ENCODE measurements at regions not wholly inside any gene's neighbourhood (a gene's known extent, or its start where the extent isn't known, plus 50 kb on each side); places are given as distances from the start of the nearest gene placed in this dataset.
A peak's percentile ranks its signal among the peaks of the same experiment; 100 is the strongest.

DNA sequence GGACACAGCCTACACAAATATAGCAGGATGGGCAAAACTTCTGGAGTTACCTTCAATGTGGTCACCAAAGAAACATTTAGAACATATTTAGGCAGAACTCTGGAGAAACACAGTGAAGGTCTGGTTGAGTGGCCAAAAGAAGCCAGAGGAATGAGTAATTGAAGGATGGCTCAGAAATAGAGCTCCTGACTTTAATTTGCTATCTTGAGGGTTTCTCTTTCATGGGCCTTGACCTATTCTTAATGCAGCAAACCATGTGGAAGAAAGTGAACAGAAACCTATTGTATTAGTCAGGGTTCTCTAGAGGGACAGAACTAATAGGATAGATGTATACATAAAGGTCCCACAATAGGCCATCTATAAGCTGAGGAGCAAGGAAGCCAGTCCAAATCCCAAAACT, 650.5 kb downstream of the ACTL7B start:
- intact Hi-C loops (cut with DNase I; ENCODE audit: low total_unique reads), result no loop called here
- in situ Hi-C loops (cut with MboI; ENCODE audit: low pct_ligation_motif_present in 1 of 4, low pct_unique_long_range_greater_than_20kb in 1 of 4, low sequenced_read_pairs in 3 of 4), result no loop called here
- no peak for DNase-seq
- Histone ChIP-seq H3K27me3 (no peaks in the 10 kb centered on the region), H3K9me3 (peaks cover 0 to 10% of the 10 kb centered on the region in 2 donors), H3K36me3 (no peaks in the 10 kb centered on the region), H3K27ac (no peak overlapping the region), H3K4me1 (peaks cover 4 to 27% (median 18%) of the 10 kb centered on the region in 4 donors), H3K4me3 (no peak overlapping the region)
- TF ChIP-seq EP300 (IDR thresholded peaks at IDR 0.05; ENCODE audit: low read depth) (no peak), POLR2A (IDR thresholded peaks at IDR 0.05) (no peak), POLR2AphosphoS5 (IDR thresholded peaks at IDR 0.05) (no peak)
- TF ChIP-seq, protein P1, sequence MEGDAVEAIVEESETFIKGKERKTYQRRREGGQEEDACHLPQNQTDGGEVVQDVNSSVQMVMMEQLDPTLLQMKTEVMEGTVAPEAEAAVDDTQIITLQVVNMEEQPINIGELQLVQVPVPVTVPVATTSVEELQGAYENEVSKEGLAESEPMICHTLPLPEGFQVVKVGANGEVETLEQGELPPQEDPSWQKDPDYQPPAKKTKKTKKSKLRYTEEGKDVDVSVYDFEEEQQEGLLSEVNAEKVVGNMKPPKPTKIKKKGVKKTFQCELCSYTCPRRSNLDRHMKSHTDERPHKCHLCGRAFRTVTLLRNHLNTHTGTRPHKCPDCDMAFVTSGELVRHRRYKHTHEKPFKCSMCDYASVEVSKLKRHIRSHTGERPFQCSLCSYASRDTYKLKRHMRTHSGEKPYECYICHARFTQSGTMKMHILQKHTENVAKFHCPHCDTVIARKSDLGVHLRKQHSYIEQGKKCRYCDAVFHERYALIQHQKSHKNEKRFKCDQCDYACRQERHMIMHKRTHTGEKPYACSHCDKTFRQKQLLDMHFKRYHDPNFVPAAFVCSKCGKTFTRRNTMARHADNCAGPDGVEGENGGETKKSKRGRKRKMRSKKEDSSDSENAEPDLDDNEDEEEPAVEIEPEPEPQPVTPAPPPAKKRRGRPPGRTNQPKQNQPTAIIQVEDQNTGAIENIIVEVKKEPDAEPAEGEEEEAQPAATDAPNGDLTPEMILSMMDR (IDR thresholded peaks at IDR 0.05), result no peak

DNA sequence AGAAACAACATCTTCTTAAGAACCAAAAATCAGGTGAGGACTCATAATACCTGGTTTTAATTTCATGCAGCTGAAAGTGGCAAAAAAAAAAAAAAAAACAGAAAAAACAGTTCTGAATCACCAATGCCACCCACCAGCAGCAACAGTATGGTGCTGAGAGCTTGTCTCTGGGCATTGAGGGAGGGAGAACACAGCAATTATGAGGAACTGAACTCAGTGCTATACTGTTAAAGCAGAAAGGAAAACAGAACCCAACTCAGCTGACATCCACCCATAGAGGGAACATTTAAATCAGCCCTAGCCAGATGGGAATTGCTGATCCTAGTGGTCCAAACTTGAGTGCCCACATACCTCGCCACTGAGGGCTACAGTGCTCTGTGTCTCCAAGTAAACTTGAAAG, 657.9 kb downstream of the ACTL7B start:
- peaks cover 0 to 9% of the 10 kb centered on the region in 2 donors for H3K9me3 ChIP-seq
- DNase-seq, result no peak
- no peaks in the 10 kb centered on the region for H3K27me3 ChIP-seq
- peaks cover 0 to 34% (median 6%) of the 10 kb centered on the region in 4 donors for H3K4me1 ChIP-seq
- no peak overlapping the region for H3K4me3 ChIP-seq
- intact Hi-C loops (cut with DNase I; ENCODE audit: low total_unique reads) (no loop called here), in situ Hi-C loops (cut with MboI; ENCODE audit: low pct_ligation_motif_present in 1 of 4, low pct_unique_long_range_greater_than_20kb in 1 of 4, low sequenced_read_pairs in 3 of 4) (no loop called here)
- no peak overlapping the region for H3K27ac ChIP-seq
- WGBS, 2 donors (ENCODE audit: low coverage in 1 of 2), result 100% methylated on average over 1 of the region's 1 CpG; no CpG with 5 or more reads in 1 of the 2 donors
- TF ChIP-seq EP300 (IDR thresholded peaks at IDR 0.05; ENCODE audit: low read depth) (no peak), POLR2AphosphoS5 (IDR thresholded peaks at IDR 0.05) (no peak), POLR2A (IDR thresholded peaks at IDR 0.05) (no peak)
- TF ChIP-seq, protein P1 (IDR thresholded peaks at IDR 0.05), result no peak
- H3K36me3 ChIP-seq, result no peaks in the 10 kb centered on the region

DNA sequence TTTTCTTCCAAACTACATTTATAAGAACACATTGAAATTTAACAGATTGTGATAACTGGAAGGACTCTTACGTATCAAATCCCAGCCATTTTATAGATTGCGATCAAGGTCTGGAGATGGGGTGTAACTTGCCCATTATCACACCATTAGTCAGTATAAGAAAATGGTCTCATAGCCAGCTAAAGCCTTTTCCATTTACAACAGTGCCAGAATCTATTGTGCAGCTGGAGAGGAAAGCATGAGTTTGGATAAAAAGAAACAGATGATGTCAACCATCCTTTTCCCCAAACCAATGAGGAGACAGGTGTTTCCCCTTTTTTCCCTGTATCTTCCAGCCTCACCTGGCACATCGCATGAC, 658.8 kb downstream of the ACTL7B start:
- Histone ChIP-seq H3K9me3 (peaks cover 0 to 9% of the 10 kb centered on the region in 2 donors), H3K27me3 (no peaks in the 10 kb centered on the region), H3K36me3 (no peaks in the 10 kb centered on the region), H3K27ac (no peak overlapping the region), H3K4me1 (peaks cover 0 to 34% (median 6%) of the 10 kb centered on the region in 4 donors), H3K4me3 (no peak overlapping the region)
- TF ChIP-seq, protein P1 (IDR thresholded peaks at IDR 0.05), result no peak
- TF ChIP-seq EP300 (IDR thresholded peaks at IDR 0.05; ENCODE audit: low read depth) (no peak), POLR2A (IDR thresholded peaks at IDR 0.05) (no peak), POLR2AphosphoS5 (IDR thresholded peaks at IDR 0.05) (no peak)
- DNase-seq, result no peak
- intact Hi-C loops (cut with DNase I; ENCODE audit: low total_unique reads) (no loop called here), in situ Hi-C loops (cut with MboI; ENCODE audit: low pct_ligation_motif_present in 1 of 4, low pct_unique_long_range_greater_than_20kb in 1 of 4, low sequenced_read_pairs in 3 of 4) (no loop called here)
- WGBS, 2 donors (ENCODE audit: low coverage in 1 of 2), result 93% methylated on average over 3 of the region's 3 CpGs

DNA sequence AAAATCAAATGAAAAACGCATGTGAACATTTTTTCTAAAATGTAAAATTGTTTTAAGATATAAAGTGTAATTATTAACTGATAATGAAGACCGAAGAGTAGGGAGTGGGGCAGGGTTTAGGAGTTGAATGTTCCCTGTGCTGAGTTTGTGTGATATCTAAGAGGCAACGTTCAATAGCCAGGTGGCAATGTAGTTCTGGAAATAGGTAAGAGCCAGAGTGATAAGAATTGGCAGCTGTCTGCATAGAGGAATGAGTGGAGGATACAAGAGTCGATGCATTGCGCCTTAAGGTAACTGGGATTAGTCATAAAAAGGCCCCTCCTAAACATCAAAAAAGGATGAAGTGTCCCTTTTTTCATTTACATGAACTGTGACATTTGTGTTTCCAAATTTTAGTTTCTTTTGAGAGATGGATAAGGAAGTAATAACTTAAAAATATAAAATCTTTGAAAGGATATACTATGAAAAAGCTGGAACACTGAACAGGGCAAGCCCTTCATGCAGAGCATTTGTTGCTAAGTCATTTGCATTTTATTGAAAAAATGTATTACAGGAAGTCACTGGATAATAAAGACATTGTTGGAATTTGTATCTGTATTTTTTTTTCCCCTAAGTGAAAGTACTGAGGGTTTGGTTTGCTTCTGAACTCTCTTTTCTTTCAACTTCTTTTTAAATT, 659.3 kb downstream of the ACTL7B start:
- Histone ChIP-seq H3K27me3 (no peaks in the 10 kb centered on the region), H3K36me3 (no peaks in the 10 kb centered on the region), H3K9me3 (peaks cover 0 to 9% of the 10 kb centered on the region in 2 donors), H3K4me1 (peaks cover 0 to 34% (median 6%) of the 10 kb centered on the region in 4 donors), H3K4me3 (no peak overlapping the region), H3K27ac (peak overlapping the region in 1 of 4 donors; percentile 7)
- intact Hi-C loops (cut with DNase I; ENCODE audit: low total_unique reads), result no loop called here
- in situ Hi-C loops (cut with MboI; ENCODE audit: low pct_ligation_motif_present in 1 of 4, low pct_unique_long_range_greater_than_20kb in 1 of 4, low sequenced_read_pairs in 3 of 4), result no loop called here
- no peak for DNase-seq
- TF ChIP-seq, protein P1 (IDR thresholded peaks at IDR 0.05), result peak in 1 of 5 experiments; percentile 9
- no peak for TF ChIP-seq POLR2AphosphoS5 (IDR thresholded peaks at IDR 0.05)
- WGBS, 2 donors (ENCODE audit: low coverage in 1 of 2), result 45 to 55% methylated on average over 5 of the region's 5 CpGs

Data from transverse colon (tissue), 4 donors.